Esophagus (tissue), 2 donors: ENCODE measurements at regions not wholly inside any gene's neighbourhood (a gene's known extent, or its start where the extent isn't known, plus 50 kb on each side); places are given as distances from the start of the nearest gene placed in this dataset.

Source experiments
- H3K27ac ChIP-seq, 2 donors: one replicate each; pipeline ENCODE4 v1.5.1; 2013; ENCODE audit warnings: low read depth in 2 of 2, mild to moderate bottlenecking in 2 of 2, inconsistent platforms in 1 of 2, low read length in 1 of 2, moderate library complexity in 1 of 2
- H3K27me3 ChIP-seq, 2 donors: one replicate each; pipeline ENCODE4 v1.6.1; 2013; ENCODE audit warnings: low read length in 2 of 2, control low read depth in 1 of 2, mild to moderate bottlenecking in 1 of 2; ENCODE audit not compliant: insufficient read depth in 2 of 2, control insufficient read depth in 1 of 2
- H3K36me3 ChIP-seq, 2 donors: one replicate each; pipeline ENCODE4 v1.6.1; 2013; ENCODE audit warnings: low read length in 1 of 2; ENCODE audit not compliant: control insufficient read depth in 2 of 2, insufficient read depth in 2 of 2
- H3K4me1 ChIP-seq, 2 donors: one replicate each; pipeline ENCODE4 v1.6.1; 2013; ENCODE audit warnings: low read length in 1 of 2; ENCODE audit not compliant: control insufficient read depth in 2 of 2, insufficient read depth in 2 of 2
- H3K4me3 ChIP-seq, 2 donors: one replicate each; pipeline ENCODE4 v1.5.1; 2013; ENCODE audit warnings: low read length in 2 of 2, mild to moderate bottlenecking in 2 of 2, low read depth in 1 of 2, moderate library complexity in 1 of 2
- H3K9me3 ChIP-seq, 2 donors: one replicate each; pipeline ENCODE4 v1.6.1; 2013; ENCODE audit warnings: mild to moderate bottlenecking in 2 of 2, low read depth in 1 of 2, low read length in 1 of 2, moderate library complexity in 1 of 2; ENCODE audit not compliant: control insufficient read depth in 2 of 2, insufficient read depth in 1 of 2
- WGBS, 2 donors: extraction: QIAGEN DNeasy Blood & Tissue Kit; methylation state at CpG; one replicate each; pipeline ENCODE4 v1.1.7; 2013; 5-methylcytosine and 5-hydroxymethylcytosine counted together
- donor health status: healthy with polysubstance abuse.
- donor health status: Bipolar disorder and iron deficiency.

DNA sequence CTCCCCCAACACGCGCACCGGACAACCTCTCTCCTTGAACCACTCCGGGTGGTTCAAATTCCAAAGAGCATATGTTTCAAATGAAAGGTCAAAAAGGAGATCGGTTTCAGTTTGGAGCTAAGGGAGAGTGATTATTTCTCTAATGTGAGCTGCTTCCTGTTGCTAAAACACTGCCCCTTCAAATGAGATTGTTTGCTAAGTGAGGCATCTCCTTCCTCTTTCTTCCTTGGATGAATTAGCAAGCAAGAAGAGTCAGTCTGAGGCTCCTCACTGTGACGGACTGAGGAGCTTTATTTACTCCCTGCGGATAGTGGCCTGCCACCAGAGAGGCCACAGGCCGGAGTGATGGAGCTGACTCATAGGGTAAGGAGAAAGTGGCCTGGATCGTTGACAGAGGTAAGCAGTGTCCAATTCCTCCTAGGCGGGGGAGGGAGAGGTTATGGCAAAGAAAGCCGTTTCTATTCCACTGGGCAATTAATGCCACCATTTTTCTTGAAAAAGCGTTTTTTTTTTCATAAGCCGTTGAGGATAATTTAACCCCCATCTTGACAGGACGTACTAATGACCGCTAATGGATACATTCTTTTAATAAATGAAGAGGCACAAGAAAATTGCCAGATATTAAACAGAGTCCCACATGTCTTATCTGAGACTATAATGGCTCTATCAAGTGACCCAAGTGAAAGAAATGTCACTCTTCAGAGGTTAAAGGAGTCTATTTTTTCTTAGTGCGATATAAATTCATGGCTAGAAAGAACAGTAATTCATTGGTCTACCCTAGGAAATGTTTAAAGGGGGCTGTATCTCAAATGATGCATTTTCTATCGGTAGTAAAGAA, 167.0 kb upstream of the ANKRD28 start:
- WGBS, 2 donors = 69 to 70% methylated on average over 17 of the region's 17 CpGs
- Histone ChIP-seq H3K36me3 (no peaks in the 10 kb centered on the region), H3K9me3 (no peaks in the 10 kb centered on the region), H3K4me3 (no peak overlapping the region), H3K27me3 (no peaks in the 10 kb centered on the region), H3K4me1 (no peaks in the 10 kb centered on the region), H3K27ac (no peak overlapping the region)

DNA sequence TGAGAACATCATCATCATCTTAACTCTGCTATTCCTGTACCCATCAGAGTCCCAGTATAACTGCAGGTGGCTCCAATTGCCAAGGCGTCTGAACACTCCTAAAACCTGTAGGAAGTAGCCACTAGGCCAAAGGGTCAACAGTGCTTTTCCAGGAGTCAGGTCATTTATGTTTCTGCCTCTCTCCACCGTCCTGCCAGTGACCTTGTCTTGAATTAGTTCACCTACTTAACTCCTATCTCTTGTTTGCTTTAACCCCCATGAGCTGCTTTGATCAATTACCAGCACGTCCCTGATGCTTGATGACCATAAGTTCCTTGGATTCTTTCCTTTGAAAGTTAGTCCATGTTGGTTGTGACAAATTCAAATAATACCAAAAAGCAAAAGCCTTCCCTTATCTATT, 169.8 kb upstream of the ANKRD28 start:
- no peaks in the 10 kb centered on the region for H3K27me3 ChIP-seq
- no peaks in the 10 kb centered on the region for H3K4me1 ChIP-seq
- no peak overlapping the region for H3K27ac ChIP-seq
- no peaks in the 10 kb centered on the region for H3K9me3 ChIP-seq
- no peaks in the 10 kb centered on the region for H3K36me3 ChIP-seq
- no peak overlapping the region for H3K4me3 ChIP-seq
- 50 to 66% methylated on average over 3 of the region's 3 CpGs for WGBS, 2 donors

DNA sequence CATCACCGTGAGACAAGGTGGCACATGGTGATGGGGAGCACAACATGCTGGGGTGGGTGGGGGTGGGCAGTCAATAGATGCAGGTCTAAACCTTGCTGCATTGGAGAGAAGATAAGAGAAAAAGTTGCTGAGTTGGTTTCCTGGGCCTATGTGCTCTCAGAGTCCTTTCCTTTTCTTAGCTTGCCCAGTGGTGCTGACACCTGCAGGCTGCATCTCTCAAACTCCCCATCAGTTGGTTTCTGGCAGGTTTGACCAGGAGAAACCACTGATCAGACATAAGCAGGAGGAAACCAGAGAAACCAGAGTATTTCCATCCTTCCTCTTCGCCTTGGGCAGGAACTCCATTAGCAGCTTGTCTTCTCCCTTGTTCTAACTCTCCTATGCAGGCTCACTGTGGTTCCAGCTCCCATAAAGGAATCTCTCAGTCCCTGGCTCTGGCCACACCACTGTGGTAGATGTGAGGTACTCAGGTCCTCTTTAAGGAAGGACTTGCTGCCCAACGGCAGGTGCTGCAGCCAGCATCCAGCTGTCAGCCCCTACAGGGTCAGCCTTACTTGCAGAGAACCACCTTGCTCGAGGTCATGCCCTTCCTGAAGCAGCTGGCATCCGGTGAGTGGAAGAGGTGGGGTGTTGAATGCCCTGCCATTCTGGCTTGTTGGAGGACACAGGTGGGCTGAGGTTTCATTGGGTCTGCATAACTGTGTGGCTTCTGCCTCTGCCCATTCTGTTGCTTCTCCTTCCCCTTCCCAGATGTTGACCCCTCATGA, 172.3 kb upstream of the ANKRD28 start:
- H3K27me3 ChIP-seq = no peaks in the 10 kb centered on the region
- no peaks in the 10 kb centered on the region for H3K36me3 ChIP-seq
- no peaks in the 10 kb centered on the region for H3K4me1 ChIP-seq
- 81 to 87% methylated on average over 5 of the region's 5 CpGs for WGBS, 2 donors
- no peak overlapping the region for H3K27ac ChIP-seq
- H3K9me3 ChIP-seq = no peaks in the 10 kb centered on the region
- no peak overlapping the region for H3K4me3 ChIP-seq

DNA sequence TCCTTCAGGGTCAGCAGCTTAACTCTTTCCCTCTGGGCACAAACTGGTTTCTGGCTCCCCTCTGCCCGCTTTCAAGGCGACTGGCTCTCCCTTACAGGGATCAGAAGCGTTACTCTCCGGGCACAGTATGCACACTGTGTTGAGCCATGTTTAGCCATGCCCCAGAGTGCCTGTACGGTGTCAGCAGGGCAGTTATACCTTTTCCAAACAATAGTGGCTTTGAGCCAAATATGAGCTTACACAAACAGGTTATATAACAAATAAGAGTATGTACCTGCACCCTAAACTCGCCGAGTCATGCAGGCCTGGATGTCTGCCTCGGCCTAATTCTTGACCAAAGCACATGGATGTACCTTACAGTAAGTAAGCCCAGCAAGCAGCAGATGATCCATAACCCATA, 175.6 kb upstream of the ANKRD28 start:
- WGBS, 2 donors = 84 to 85% methylated on average over 8 of the region's 8 CpGs
- H3K27ac ChIP-seq = no peak overlapping the region

DNA sequence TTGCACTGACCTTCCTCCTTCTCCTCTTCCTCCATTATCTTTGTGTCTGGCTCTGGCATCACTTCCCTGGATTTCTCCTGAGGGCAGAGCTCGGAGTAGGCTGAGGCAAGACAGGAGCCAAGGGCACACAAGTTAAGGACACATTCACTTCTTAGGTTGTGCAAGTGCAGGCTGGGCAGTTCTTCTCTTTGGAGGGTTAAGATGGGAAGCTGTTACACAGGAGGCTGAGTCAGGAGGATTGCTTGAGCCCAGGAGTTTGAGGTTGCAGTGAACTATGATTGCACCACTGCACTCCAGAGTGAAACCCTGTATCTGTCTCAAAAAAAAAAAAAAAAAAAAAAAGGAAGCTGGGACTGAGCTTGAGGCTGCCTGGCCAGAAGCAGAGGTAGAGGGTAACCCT, 176.2 kb upstream of the ANKRD28 start:
- WGBS, 2 donors = 69 to 86% methylated on average over 1 of the region's 1 CpG
- Histone ChIP-seq H3K27me3 (no peaks in the 10 kb centered on the region), H3K27ac (no peak overlapping the region), H3K4me3 (no peak overlapping the region), H3K4me1 (no peaks in the 10 kb centered on the region), H3K9me3 (no peaks in the 10 kb centered on the region), H3K36me3 (no peaks in the 10 kb centered on the region)

More for the DNA sequence above, 175.6 kb upstream of the ANKRD28 start:
- Histone ChIP-seq H3K36me3 (no peaks in the 10 kb centered on the region), H3K4me1 (no peaks in the 10 kb centered on the region), H3K9me3 (no peaks in the 10 kb centered on the region), H3K27me3 (no peaks in the 10 kb centered on the region), H3K4me3 (no peak overlapping the region)

DNA sequence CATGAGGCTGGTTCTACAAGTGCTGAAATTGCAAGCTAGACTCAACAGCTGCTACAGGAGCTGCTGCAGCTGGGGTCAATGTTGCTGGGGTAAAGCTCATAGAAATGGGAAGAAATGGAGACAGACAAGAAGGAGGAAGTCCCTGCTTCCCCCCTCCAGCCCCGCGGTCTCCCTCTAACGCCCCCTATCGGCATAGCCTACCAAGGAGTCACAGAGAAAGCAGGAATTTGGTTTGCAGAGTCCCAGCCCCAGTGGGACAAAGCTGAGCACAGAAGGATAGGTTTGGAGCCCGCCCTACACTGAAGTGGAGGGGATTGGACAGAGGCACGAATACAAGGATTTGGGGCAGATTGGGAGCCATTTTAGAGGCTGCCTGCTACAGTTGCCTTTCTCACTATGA, 176.9 kb upstream of the ANKRD28 start:
- no peaks in the 10 kb centered on the region for H3K27me3 ChIP-seq
- H3K27ac ChIP-seq = no peak overlapping the region
- no peaks in the 10 kb centered on the region for H3K36me3 ChIP-seq
- H3K9me3 ChIP-seq = peaks cover 0 to 3% of the 10 kb centered on the region in 2 donors
- H3K4me3 ChIP-seq = no peak overlapping the region
- no peaks in the 10 kb centered on the region for H3K4me1 ChIP-seq
- WGBS, 2 donors = 30 to 31% methylated on average over 6 of the region's 6 CpGs

DNA sequence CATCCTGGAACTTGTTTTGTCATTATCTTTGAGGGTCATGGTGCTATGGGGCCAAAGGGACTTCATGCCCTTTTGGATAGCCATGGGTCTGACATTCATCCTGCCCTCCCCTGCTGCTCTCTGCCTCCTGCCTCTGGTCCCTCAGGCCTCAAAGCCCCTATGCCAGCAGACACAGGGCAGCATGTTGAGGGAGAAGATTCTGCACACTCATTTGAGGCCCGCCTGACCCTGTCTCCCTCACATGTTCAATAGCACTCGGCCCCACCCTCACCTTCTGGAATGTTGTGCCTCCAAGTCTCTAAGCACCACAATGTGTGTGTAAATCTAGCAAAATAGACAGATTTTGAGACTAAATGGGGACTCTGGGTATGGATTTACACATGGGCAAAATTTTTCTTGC, 178.7 kb upstream of the ANKRD28 start:
- Histone ChIP-seq H3K36me3 (no peaks in the 10 kb centered on the region), H3K4me1 (no peaks in the 10 kb centered on the region), H3K27me3 (no peaks in the 10 kb centered on the region), H3K27ac (no peak overlapping the region), H3K9me3 (peaks cover 0 to 3% of the 10 kb centered on the region in 2 donors), H3K4me3 (no peak overlapping the region)
- 48 to 61% methylated on average over 2 of the region's 2 CpGs for WGBS, 2 donors

DNA sequence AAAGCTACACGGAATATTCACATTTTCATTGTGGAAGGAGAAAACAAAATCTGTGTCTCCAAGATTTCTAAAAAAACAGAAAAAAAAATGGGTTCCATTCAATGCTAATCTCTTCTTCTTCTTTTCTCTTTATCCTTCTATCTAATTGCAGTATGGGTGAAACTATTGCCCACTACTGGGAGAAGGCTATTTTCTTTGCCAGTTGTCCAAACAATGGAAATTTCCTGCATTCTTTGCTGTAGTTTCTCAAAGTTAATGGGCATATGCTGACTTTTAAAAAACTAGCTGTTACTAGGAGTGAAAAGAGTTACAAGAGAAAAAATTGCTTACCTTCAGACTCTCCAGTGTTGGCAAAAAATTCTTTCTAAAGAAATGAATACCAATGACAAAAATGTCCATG, 179.3 kb upstream of the ANKRD28 start:
- WGBS, 2 donors = 61 to 88% methylated on average over 1 of the region's 1 CpG
- no peaks in the 10 kb centered on the region for H3K36me3 ChIP-seq
- H3K4me3 ChIP-seq = no peak overlapping the region
- no peaks in the 10 kb centered on the region for H3K4me1 ChIP-seq
- H3K27ac ChIP-seq = no peak overlapping the region
- H3K9me3 ChIP-seq = peaks cover 0 to 3% of the 10 kb centered on the region in 2 donors
- H3K27me3 ChIP-seq = no peaks in the 10 kb centered on the region

DNA sequence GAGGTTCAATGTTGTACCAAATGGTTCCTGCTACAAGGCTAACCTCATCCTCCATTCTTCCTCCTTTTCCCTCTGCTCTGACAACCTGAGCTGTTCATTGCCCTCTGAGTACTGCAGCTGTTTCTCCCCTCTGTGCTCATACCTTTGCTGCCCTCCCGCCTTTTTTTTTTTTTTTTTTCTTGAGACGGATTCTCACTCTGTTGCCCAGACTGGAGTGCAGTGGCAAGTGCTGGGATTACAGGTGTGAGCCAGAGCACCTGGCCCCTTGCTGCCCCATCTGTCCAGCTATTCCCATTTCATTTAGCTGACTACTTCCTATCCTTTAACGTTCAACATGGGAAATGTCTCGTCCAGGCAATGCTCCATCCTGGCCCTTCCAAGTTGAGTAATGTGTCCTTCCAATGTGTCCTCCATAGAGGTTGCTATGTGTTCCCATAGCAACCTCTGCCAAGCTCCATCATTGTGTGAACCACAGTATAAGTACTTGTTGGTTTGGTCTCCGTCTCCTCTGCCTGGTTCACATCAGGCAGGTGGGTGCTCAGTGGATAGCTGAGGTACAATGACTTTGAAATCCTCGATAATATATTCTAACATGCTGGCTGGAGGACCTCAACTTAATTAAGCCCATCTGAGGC, 179.9 kb upstream of the ANKRD28 start:
- no peaks in the 10 kb centered on the region for H3K36me3 ChIP-seq
- no peaks in the 10 kb centered on the region for H3K27me3 ChIP-seq
- WGBS, 2 donors = 82 to 91% methylated on average over 6 of the region's 6 CpGs
- no peaks in the 10 kb centered on the region for H3K4me1 ChIP-seq
- H3K4me3 ChIP-seq = no peak overlapping the region
- H3K27ac ChIP-seq = no peak overlapping the region
- H3K9me3 ChIP-seq = peaks cover 0 to 3% of the 10 kb centered on the region in 2 donors
